Activated CD4-positive, CD25-positive, alpha-beta regulatory T cell (primary cell): ENCODE measurements at regions not wholly inside any gene's neighbourhood (a gene's known extent, or its start where the extent isn't known, plus 50 kb on each side); places are given as distances from the start of the nearest gene placed in this dataset.
"Not testable (repeated sequence)": the region's sequence is repeated elsewhere in the genome, so short reads cannot be mapped to it uniquely, and the experiment has no call there.

ENCODE experiments used
- DNase-seq, 4 experiments: peaks; one replicate each; lab custom pipeline; 2025; lab: John Stamatoyannopoulos, UW

DNA sequence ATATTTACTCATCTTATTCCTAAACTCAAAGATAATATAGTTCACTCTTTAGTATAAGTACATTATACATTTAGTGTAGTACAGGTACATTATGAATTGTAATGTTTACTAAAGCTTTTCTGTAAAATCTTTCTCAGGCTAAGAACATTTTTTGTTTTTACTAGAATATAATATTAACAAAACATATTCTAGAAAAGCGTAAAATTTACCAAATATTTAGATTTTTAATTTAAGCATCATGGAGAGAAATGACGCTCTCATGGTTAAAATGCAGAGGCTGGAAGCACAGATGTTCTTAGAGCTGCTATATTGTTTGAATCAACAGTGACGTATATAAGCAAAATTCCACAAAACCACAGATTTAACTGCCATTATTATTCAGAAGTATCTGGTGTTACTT is 54.7 kb upstream of the NBPF15 start:
- not testable (repeated sequence) for DNase-seq

DNA sequence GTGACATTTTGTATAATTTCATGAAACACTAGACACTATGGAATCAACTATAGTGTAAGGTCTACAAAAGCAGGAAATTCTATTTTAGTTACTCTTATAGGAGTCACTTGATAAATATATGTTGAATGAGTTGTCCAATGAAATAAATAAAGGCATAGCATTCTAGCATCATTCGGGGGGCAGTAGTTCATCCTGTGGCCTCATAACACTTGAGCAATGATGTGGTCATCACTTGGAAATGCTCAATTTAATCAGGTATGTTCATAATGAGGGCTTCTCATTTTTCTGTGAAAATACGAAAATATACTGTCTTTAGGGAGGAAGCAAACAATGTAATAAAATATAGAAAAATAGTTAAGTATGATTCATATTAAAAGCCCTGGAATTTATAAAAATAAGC is 55.4 kb upstream of the NBPF15 start:
- not testable (repeated sequence) for DNase-seq

DNA sequence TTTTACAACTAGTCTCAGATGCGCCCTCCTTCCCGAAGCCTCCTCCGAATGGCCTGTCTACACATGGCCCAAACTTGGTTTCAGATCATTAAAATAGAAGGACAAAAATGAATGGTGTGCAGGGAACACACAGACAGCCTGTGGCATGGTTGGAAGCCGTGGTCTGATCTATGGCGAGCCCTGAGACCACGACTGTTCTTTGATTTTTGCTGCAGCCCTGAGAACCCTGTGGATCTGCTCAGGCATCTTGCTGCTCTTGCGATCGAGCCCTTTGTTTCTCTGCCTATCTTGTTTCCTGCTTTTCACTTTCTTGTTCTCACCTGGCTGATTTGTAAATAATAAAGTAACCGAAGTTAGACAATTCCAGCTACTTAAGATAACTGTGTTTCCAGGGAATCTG is 57.0 kb upstream of the NBPF15 start:
- not testable (repeated sequence) for DNase-seq

- DNase-seq, result not testable (repeated sequence)
Measured at GRCh38 chr1:144519528-144520189, 58.2 kb upstream of the NBPF15 start.

- peak; percentile 8 to 38 (median 28) for DNase-seq
Measured at GRCh38 chr1:144523661-144524407, 62.4 kb upstream of the NBPF15 start.

DNA sequence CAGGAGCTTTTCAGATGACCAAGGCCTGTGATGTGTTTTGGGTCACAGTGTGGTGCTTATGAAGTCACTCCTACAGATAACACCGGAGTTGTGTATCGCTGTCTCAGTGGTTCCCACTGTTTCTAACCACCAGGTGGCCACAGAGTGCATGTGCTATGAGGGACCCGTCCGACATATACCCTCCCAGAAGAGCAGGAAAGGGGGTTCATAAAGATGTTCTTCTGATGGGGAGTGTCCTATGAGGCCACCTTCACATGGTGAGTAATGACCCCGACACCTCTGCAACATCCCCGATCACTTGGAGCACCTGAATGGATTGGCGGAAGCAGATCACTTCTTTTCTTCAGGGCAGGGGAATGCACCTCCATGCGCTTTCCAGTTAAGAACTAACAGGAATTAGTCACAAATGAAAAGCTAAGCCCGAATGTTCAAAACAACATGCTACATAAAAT is 60.5 kb upstream of the PPIAL4F start:
- DNase-seq, result not testable (repeated sequence)

DNA sequence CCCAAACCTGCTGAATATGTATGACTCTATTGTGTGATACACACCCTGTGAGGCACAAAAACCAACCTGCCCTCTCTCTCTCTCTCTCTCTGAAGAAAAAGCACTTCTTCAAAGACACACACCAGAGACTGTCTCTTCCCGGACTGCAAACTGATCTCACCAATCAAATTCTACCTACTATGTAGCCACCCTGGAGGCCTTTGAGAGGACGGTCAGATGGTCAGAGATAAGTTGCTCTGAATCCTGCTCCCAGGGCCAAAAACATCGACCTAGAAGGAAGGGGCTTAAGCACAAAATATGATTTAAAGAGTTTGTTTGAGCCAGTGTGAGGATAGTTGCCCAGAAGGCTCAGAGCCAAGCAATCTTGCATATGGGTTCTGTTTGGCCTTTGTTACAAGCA is 59.2 kb upstream of the PPIAL4F start:
- not testable (repeated sequence) for DNase-seq

DNA sequence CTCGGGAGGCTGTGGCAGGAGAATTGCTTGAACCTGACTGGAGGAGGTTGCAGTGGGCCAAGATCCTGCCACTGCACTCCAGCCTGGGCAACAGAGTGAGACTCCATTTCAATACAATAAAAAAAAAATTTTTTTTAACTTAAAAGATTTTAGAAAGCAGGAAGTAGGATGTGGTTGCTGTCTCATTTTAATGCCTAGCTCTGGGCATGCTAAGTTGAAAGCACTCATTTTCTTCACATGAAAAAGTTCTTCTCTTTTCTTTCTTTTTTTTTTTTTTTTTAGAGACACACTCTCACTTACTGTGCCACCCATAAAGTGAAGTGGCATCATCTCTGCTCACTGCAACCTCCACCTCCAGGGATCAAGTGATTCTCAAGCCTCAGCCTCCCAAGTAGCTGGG is 58.4 kb upstream of the PPIAL4F start:
- DNase-seq, result not testable (repeated sequence)

GRCh38 chr1:144536677-144537076 is 56.0 kb upstream of the PPIAL4F start:
- DNase-seq, result not testable (repeated sequence)

DNA sequence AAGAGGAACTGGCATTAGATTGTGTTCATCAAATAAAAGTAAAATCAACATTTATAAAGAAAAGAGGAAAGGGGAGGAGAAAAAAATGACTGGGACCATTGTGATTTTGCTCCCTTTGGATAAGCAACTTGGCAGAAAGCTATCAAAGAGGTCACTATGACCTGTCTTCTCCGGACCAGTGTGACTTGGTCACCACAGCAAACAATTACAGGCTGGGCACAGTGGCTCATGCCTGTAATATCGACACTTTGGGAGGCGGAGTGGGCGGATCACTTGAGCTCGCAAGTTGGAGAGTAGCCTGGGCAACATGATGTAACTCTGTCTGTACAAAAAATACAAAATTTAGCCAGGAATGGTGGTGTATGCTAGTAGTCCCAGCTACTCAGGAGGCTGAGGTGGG is 55.5 kb upstream of the PPIAL4F start:
- DNase-seq, result not testable (repeated sequence)

- DNase-seq, result not testable (repeated sequence)
Measured at GRCh38 chr1:144538736-144539135, 54.0 kb upstream of the PPIAL4F start.

- not testable (repeated sequence) for DNase-seq
Measured at GRCh38 chr1:144539191-144539960, 53.3 kb upstream of the PPIAL4F start.
